ENCODE measurements at regions not wholly inside any gene's neighbourhood (a gene's known extent, or its start where the extent isn't known, plus 50 kb on each side); places are given as distances from the start of the nearest gene placed in this dataset.

- H3K4me2 ChIP-seq (ENCODE audit: low read depth, low read length, poor library complexity, severe bottlenecking), result no peak overlapping the region
These were observed 143.1 kb downstream of the BTC start for GRCh38 chr4:74651198-74651597.

GRCh38 chr4:74653331-74654229, 140.7 kb downstream of the BTC start:
- no peaks in the 10 kb centered on the region for H3K9me3 ChIP-seq (ENCODE audit: insufficient read depth, low read depth, low read length)
- H3K79me2 ChIP-seq (ENCODE audit: insufficient read depth, low read length), result no peaks in the 10 kb centered on the region
- H3K9me2 ChIP-seq (replicated peaks; ENCODE audit: low read depth, low read length), result no peaks in the 10 kb centered on the region
- no peak overlapping the region for H3K4me3 ChIP-seq (ENCODE audit: low read length, poor library complexity, severe bottlenecking)
- H2AFZ ChIP-seq (ENCODE audit: low read length), result no peak overlapping the region
- no peaks in the 10 kb centered on the region for H4K20me1 ChIP-seq (ENCODE audit: insufficient read depth, low read length, poor library complexity, severe bottlenecking)
- H3K27me3 ChIP-seq (ENCODE audit: insufficient read depth, low read length, poor library complexity, severe bottlenecking), result no peaks in the 10 kb centered on the region
- H3K4me2 ChIP-seq (ENCODE audit: low read depth, low read length, poor library complexity, severe bottlenecking), result no peak overlapping the region
- no peaks in the 10 kb centered on the region for H3K36me3 ChIP-seq (ENCODE audit: insufficient read depth, low read length)
- TF ChIP-seq EZH2phosphoT487 (IDR thresholded peaks at IDR 0.05; ENCODE audit: borderline replicate concordance) (no peak), CTCF (conservative IDR thresholded peaks at IDR 0.05; ENCODE audit: low read length) (no peak)
- H3K9ac ChIP-seq (ENCODE audit: low read depth, low read length, poor library complexity, severe bottlenecking), result no peak overlapping the region
- no peaks in the 10 kb centered on the region for H3F3A ChIP-seq (ENCODE audit: low read depth)
- no peaks in the 10 kb centered on the region for H3K4me1 ChIP-seq (ENCODE audit: insufficient read depth, low read length, poor library complexity, severe bottlenecking)

More at GRCh38 chr4:74651198-74651597, 143.1 kb downstream of the BTC start:
- Histone ChIP-seq H4K20me1 (ENCODE audit: insufficient read depth, low read length, poor library complexity, severe bottlenecking) (no peaks in the 10 kb centered on the region), H3K27me3 (ENCODE audit: insufficient read depth, low read length, poor library complexity, severe bottlenecking) (no peaks in the 10 kb centered on the region), H3F3A (ENCODE audit: low read depth) (no peaks in the 10 kb centered on the region), H3K36me3 (ENCODE audit: insufficient read depth, low read length) (no peaks in the 10 kb centered on the region), H3K4me3 (ENCODE audit: low read length, poor library complexity, severe bottlenecking) (no peak overlapping the region), H3K4me1 (ENCODE audit: insufficient read depth, low read length, poor library complexity, severe bottlenecking) (no peaks in the 10 kb centered on the region), H3K9ac (ENCODE audit: low read depth, low read length, poor library complexity, severe bottlenecking) (no peak overlapping the region), H3K79me2 (ENCODE audit: insufficient read depth, low read length) (no peaks in the 10 kb centered on the region), H3K9me2 (replicated peaks; ENCODE audit: low read depth, low read length) (no peaks in the 10 kb centered on the region), H3K9me3 (ENCODE audit: insufficient read depth, low read depth, low read length) (no peaks in the 10 kb centered on the region), H2AFZ (ENCODE audit: low read length) (no peak overlapping the region)
- TF ChIP-seq CTCF (conservative IDR thresholded peaks at IDR 0.05; ENCODE audit: low read length), result no peak
- TF ChIP-seq EZH2phosphoT487 (IDR thresholded peaks at IDR 0.05; ENCODE audit: borderline replicate concordance), result no peak

GRCh38 chr4:74654230-74654681, 140.1 kb downstream of the BTC start:
- TF ChIP-seq EZH2phosphoT487 (IDR thresholded peaks at IDR 0.05; ENCODE audit: borderline replicate concordance), result no peak
- TF ChIP-seq CTCF (conservative IDR thresholded peaks at IDR 0.05; ENCODE audit: low read length), result no peak
- Histone ChIP-seq H3K4me1 (ENCODE audit: insufficient read depth, low read length, poor library complexity, severe bottlenecking) (no peaks in the 10 kb centered on the region), H3K27me3 (ENCODE audit: insufficient read depth, low read length, poor library complexity, severe bottlenecking) (no peaks in the 10 kb centered on the region), H3K9ac (ENCODE audit: low read depth, low read length, poor library complexity, severe bottlenecking) (no peak overlapping the region), H3F3A (ENCODE audit: low read depth) (no peaks in the 10 kb centered on the region), H2AFZ (ENCODE audit: low read length) (no peak overlapping the region), H3K36me3 (ENCODE audit: insufficient read depth, low read length) (no peaks in the 10 kb centered on the region), H3K79me2 (ENCODE audit: insufficient read depth, low read length) (no peaks in the 10 kb centered on the region), H3K9me2 (replicated peaks; ENCODE audit: low read depth, low read length) (no peaks in the 10 kb centered on the region), H3K9me3 (ENCODE audit: insufficient read depth, low read depth, low read length) (no peaks in the 10 kb centered on the region), H3K4me3 (ENCODE audit: low read length, poor library complexity, severe bottlenecking) (no peak overlapping the region), H3K4me2 (ENCODE audit: low read depth, low read length, poor library complexity, severe bottlenecking) (no peak overlapping the region), H4K20me1 (ENCODE audit: insufficient read depth, low read length, poor library complexity, severe bottlenecking) (no peaks in the 10 kb centered on the region)

Data from Loucy (cell line).